Testis (tissue), 2 donors: ENCODE measurements at regions not wholly inside any gene's neighbourhood (a gene's known extent, or its start where the extent isn't known, plus 50 kb on each side); places are given as distances from the start of the nearest gene placed in this dataset.

Source experiments
- DNase-seq: peaks from one replicate; pipeline ENCODE4 v3.0.0-alpha.2; 2019
- H3K27ac ChIP-seq, 2 donors: fragments of 200-600 bp; sonication (generic); one replicate each; pipeline ENCODE4 v1.5.1; 2019
- H3K27me3 ChIP-seq: fragments of 200-600 bp; sonication (generic); one replicate; pipeline ENCODE4 v1.5.1; 2019
- H3K36me3 ChIP-seq: fragments of 200-600 bp; sonication (generic); one replicate; pipeline ENCODE4 v1.5.1; 2017; ENCODE audit warnings: low read depth; ENCODE audit errors: missing control alignments
- H3K4me1 ChIP-seq: fragments of 200-600 bp; sonication (generic); one replicate; pipeline ENCODE4 v1.5.1; 2019
- H3K4me3 ChIP-seq, 2 donors: fragments of 200-600 bp; sonication (generic); one replicate each; pipeline ENCODE4 v1.5.1; 2017 to 2019
- H3K9me3 ChIP-seq: fragments of 200-600 bp; sonication (generic); one replicate; pipeline ENCODE4 v1.5.1; 2017
- CTCF ChIP-seq, 3 experiments: fragments of 450-650 bp in 2 of 3; fragments of 200-600 bp in 1 of 3; sonication (generic) in 1 of 3; IDR thresholded peaks; one replicate each; pipeline ENCODE4 v1.5.1; 2016 to 2019; ENCODE audit warnings: antibody characterized with exemption in 3 of 3, mild to moderate bottlenecking in 2 of 3, moderate library complexity in 1 of 3
- POLR2A ChIP-seq: fragments of 450-650 bp; IDR thresholded peaks from one replicate; pipeline ENCODE4 v1.6.1; 2017; ENCODE audit warnings: antibody characterized with exemption, mild to moderate bottlenecking, moderate library complexity
- WGBS, 2 donors: methylation state at CpG; one replicate each; pipeline ENCODE4 v1.1.5; 2018; 5-methylcytosine and 5-hydroxymethylcytosine counted together
- intact Hi-C: fragments of 100-400 bp; cut with DNase I; formaldehyde crosslinking; loops from one replicate; pipeline ENCODE4 v1.15.1; 2023; ENCODE audit warnings: low total_unique reads

DNA sequence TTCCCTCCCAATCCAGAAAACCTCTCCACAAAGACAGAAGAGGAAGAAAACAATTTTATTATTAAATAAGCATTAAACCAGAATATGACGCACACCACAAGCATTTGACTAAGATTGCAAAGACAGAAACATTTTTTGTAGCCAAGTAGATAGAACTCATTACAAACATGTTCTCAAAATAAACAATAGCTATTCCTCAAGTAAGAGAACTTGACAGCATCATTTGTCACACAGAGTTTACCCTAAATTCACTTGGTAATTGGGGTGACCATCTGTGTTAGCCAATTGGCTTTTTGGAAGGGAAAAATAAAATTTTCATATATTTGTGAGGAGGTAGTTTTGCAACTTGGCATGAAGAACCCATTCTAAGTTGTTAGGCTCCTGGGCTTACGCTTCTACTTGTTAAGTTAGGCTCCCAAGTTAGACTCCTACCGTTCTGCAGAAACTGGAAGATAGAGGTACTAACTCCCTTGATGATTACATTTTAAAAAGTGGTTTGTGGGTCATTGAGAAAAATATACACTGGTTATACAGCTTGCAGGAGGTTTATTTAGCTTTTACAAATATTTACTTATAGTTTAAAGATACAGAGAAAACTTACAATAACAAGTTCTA, 618.6 kb upstream of the CNTNAP2 start:
- Histone ChIP-seq H3K4me1 (no peaks in the 10 kb centered on the region), H3K36me3 (no peaks in the 10 kb centered on the region), H3K27me3 (no peaks in the 10 kb centered on the region), H3K9me3 (no peaks in the 10 kb centered on the region), H3K4me3 (no peak overlapping the region), H3K27ac (no peak overlapping the region)
- intact Hi-C loops: no loop called here
- 80 to 89% methylated on average over 3 of the region's 3 CpGs for WGBS, 2 donors
- no peak for DNase-seq
- TF ChIP-seq CTCF (IDR thresholded peaks at IDR 0.05) (no peak), POLR2A (no peak)

GRCh38 chr7:145490356-145490755, 626.2 kb upstream of the CNTNAP2 start:
- Histone ChIP-seq H3K27ac (no peak overlapping the region), H3K27me3 (no peaks in the 10 kb centered on the region), H3K9me3 (no peaks in the 10 kb centered on the region), H3K36me3 (no peaks in the 10 kb centered on the region), H3K4me3 (no peak overlapping the region), H3K4me1 (no peaks in the 10 kb centered on the region)
- TF ChIP-seq CTCF (IDR thresholded peaks at IDR 0.05): no peak
- TF ChIP-seq POLR2A: no peak
- DNase-seq: no peak
- intact Hi-C loops: no loop called here
- WGBS, 2 donors: 83 to 91% methylated on average over 1 of the region's 1 CpG

GRCh38 chr7:145489609-145490008, 627.0 kb upstream of the CNTNAP2 start:
- no peaks in the 10 kb centered on the region for H3K4me1 ChIP-seq
- intact Hi-C loops: no loop called here
- DNase-seq: no peak
- TF ChIP-seq CTCF (IDR thresholded peaks at IDR 0.05): no peak
- TF ChIP-seq POLR2A: no peak
- H3K4me3 ChIP-seq: no peak overlapping the region
- no peak overlapping the region for H3K27ac ChIP-seq
- no peaks in the 10 kb centered on the region for H3K36me3 ChIP-seq
- H3K27me3 ChIP-seq: no peaks in the 10 kb centered on the region
- no peaks in the 10 kb centered on the region for H3K9me3 ChIP-seq

GRCh38 chr7:145488816-145489215, 627.8 kb upstream of the CNTNAP2 start:
- no peaks in the 10 kb centered on the region for H3K36me3 ChIP-seq
- no peaks in the 10 kb centered on the region for H3K4me1 ChIP-seq
- H3K9me3 ChIP-seq: no peaks in the 10 kb centered on the region
- intact Hi-C loops: no loop called here
- no peak for TF ChIP-seq CTCF (IDR thresholded peaks at IDR 0.05)
- TF ChIP-seq POLR2A: no peak
- no peak for DNase-seq
- 25 to 35% methylated on average over 2 of the region's 2 CpGs for WGBS, 2 donors
- H3K27me3 ChIP-seq: no peaks in the 10 kb centered on the region
- H3K4me3 ChIP-seq: no peak overlapping the region
- H3K27ac ChIP-seq: no peak overlapping the region

- no peak for TF ChIP-seq CTCF (IDR thresholded peaks at IDR 0.05)
- no peak for TF ChIP-seq POLR2A
- 86 to 88% methylated on average over 3 of the region's 3 CpGs for WGBS, 2 donors
- DNase-seq: no peak
- Histone ChIP-seq H3K4me1 (no peaks in the 10 kb centered on the region), H3K36me3 (no peaks in the 10 kb centered on the region), H3K9me3 (no peaks in the 10 kb centered on the region), H3K27me3 (no peaks in the 10 kb centered on the region), H3K27ac (no peak overlapping the region), H3K4me3 (no peak overlapping the region)
- intact Hi-C loops: no loop called here
These were observed 634.6 kb upstream of the CNTNAP2 start for GRCh38 chr7:145481985-145482384.
